ENCODE measurements at regions not wholly inside any gene's neighbourhood (a gene's known extent, or its start where the extent isn't known, plus 50 kb on each side); places are given as distances from the start of the nearest gene placed in this dataset.

DNA sequence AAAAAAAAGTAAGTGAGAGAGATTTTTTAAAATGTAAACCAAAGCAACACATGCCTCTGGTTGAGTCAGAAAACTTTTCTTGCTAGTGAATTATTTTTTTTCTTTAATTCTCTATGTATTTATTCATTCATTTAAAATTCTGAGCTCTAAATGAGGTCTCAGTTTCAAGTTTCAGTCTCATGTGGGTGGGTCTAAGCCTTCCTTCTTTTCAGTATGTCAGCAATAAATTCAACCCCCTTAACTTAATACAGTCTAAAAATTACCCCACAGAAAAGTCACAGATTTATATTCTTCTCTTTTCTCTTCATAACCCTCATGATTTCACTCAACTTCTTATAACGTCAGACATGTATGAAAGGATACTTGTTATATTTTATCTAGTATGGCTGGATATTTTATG, 663.3 kb upstream of the PTCHD4 start:
- no peak for DNase-seq (ENCODE audit: low spot score)
- no peak overlapping the region for H3K27ac ChIP-seq
- ChIA-PET CTCF (no interaction called here), POLR2A (ENCODE audit: low non-redundant PET) (no interaction called here)
- TF ChIP-seq CTCF (conservative IDR thresholded peaks at IDR 0.05; ENCODE audit: low read depth): no peak

DNA sequence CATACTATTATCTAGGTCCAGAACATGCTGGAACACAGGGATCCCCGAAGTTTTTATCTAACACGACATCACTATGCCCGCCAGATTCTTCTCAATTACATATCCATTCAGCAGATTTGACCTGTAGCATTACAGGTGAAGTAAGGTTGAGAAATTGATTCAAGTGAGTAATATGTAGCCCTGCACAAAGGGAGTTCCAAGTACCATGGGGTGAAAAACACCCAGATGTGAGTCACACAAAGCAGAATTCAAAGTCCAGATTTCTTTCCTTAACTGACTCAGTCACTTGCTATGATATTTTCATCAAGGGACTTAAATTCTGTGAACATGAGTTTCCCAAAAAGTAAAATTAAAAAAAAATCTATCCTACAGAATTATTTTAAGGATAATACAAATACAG, 655.4 kb upstream of the PTCHD4 start:
- ChIA-PET CTCF (interaction anchor here (1.4 kb wide), 1 partner anchor 678 kb away, joined by 5 read pairs; no protein-coding TSS in a partner anchor), POLR2A (ENCODE audit: low non-redundant PET) (no interaction called here)
- DNase-seq (ENCODE audit: low spot score): peak; percentile 80
- no peak overlapping the region for H3K27ac ChIP-seq
- TF ChIP-seq CTCF (conservative IDR thresholded peaks at IDR 0.05; ENCODE audit: low read depth): no peak

DNA sequence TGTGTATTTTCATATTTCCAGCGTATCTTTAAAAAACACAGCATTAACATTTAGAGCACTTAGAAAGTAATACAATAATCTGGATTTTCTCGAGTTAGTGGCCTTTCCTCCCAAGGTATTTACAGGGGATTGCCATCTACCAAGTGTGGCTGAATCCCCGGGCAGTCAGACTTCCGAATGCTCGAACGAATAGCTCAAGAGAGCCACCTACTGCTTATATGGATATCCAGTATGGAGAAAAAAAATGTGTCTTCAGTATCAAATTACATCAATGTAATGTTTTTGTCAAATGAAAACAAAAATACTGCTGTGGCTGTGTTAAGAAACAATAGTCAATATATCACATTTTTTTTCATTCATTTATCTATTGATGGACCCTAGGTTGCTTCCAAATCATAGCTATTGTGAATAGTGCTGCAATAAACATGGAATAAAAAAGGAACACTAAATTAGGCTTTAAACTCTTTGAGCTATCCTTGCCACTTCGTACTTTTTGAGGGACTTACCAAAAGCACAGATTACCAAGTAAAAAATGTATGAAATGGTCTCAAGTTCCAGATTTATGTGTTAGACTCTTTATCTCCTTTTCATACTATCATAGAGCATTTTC, 654.5 kb upstream of the PTCHD4 start:
- peak; percentile 33 for DNase-seq (ENCODE audit: low spot score)
- no peak overlapping the region for H3K27ac ChIP-seq
- peak; percentile 41 for TF ChIP-seq CTCF (conservative IDR thresholded peaks at IDR 0.05; ENCODE audit: low read depth)
- CTCF ChIA-PET: interaction anchor here (0.5 to 1.4 kb wide), 5 partner anchors 56 to 891 kb away, joined by 3 to 5 read pairs (median 3); no protein-coding TSS in a partner anchor
- POLR2A ChIA-PET (ENCODE audit: low non-redundant PET): no interaction called here

DNA sequence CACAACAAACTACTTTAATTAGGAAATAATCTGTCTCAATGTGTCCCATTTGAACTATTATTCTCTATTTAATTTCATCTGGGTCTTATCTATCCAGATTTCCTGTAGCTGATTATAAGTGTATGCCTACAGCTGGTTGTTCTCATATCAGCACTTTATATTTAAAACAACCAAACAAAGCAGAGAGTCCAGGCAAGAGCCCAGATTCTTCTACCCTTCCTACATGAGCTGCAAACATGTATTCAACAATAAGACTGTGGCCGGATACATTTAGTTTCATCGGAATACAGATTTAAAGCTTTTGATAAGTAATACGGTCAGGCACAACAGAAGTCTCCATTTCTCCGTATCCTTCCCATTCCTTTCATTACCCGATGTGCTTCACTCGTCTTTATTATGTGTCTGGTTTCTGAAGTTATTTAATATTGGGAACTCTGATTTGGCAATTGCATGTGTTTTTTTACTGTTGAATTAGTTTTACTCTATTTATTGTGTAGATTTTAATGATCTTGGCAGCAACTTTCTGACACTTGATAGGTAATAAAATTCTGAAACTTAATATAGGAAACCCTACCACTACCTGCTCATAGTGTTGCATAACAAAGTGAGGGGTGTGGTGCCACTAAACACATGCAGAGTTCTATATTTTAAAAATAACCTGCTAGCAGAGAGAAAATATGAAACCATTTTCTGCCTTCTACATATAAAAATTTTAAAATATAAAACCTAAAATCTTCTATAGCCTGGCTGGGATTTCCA, 653.5 kb upstream of the PTCHD4 start:
- CTCF ChIA-PET: interaction anchor here (0.6 kb wide), 1 partner anchor 892 kb away, joined by 3 read pairs; no protein-coding TSS in a partner anchor
- no peak overlapping the region for H3K27ac ChIP-seq
- POLR2A ChIA-PET (ENCODE audit: low non-redundant PET): no interaction called here
- no peak for DNase-seq (ENCODE audit: low spot score)
- TF ChIP-seq CTCF (conservative IDR thresholded peaks at IDR 0.05; ENCODE audit: low read depth): no peak

DNA sequence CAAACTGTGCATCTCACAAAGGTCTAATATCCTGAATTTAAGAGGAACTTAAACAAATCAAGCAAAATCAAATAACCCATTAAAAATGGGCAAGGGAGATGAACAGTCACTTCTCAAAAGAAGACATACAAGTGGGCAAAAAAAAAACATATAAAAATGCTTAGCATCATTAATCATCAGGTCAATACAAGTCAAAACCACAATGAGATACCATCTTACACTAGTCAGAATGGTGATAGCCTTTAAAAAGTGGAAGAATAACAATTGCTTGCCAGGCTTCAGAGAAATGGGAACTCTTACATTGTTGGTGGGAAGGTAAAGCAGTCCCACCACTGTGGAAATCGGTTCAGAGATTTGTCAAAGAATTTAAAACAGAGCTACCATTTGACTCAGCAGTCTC, 646.7 kb upstream of the PTCHD4 start:
- no peak for TF ChIP-seq CTCF (conservative IDR thresholded peaks at IDR 0.05; ENCODE audit: low read depth)
- H3K27ac ChIP-seq: no peak overlapping the region
- ChIA-PET POLR2A (ENCODE audit: low non-redundant PET) (no interaction called here), CTCF (interaction anchor here (1.3 kb wide), 1 partner anchor 670 kb away, joined by 3 read pairs; no protein-coding TSS in a partner anchor)
- no peak for DNase-seq (ENCODE audit: low spot score)

- CTCF ChIA-PET: no interaction called here
- DNase-seq (ENCODE audit: low spot score): no peak
- POLR2A ChIA-PET (ENCODE audit: low non-redundant PET): no interaction called here
- no peak for TF ChIP-seq CTCF (conservative IDR thresholded peaks at IDR 0.05; ENCODE audit: low read depth)
- no peak overlapping the region for H3K27ac ChIP-seq
These were observed 644.3 kb upstream of the PTCHD4 start for GRCh38 chr6:48755315-48755714.

All from RWPE1 (cell line).